Suppressor macrophage treated with lipopolysaccharide for 4 hours (primary cell): ENCODE measurements at regions not wholly inside any gene's neighbourhood (a gene's known extent, or its start where the extent isn't known, plus 50 kb on each side); places are given as distances from the start of the nearest gene placed in this dataset.

ENCODE experiments used
- DNase-seq: peaks from one replicate; pipeline ENCODE4 v3.0.0-alpha.2; 2020

GRCh38 chr13:107452833-107453232 lies 762.5 kb downstream of the LIG4 start:
- DNase-seq: no peak

- DNase-seq: no peak
These were observed 764.4 kb downstream of the LIG4 start for GRCh38 chr13:107450931-107451330.

GRCh38 chr13:107450431-107450830 lies 764.9 kb downstream of the LIG4 start:
- no peak for DNase-seq

GRCh38 chr13:107447591-107447990 lies 767.7 kb downstream of the LIG4 start:
- no peak for DNase-seq

GRCh38 chr13:107441279-107441678 lies 774.1 kb downstream of the LIG4 start:
- DNase-seq: no peak

- DNase-seq: no peak
These were observed 777.1 kb downstream of the LIG4 start for GRCh38 chr13:107438251-107438650.

- no peak for DNase-seq
These were observed 781.0 kb downstream of the LIG4 start for GRCh38 chr13:107434347-107434746.

- no peak for DNase-seq
These were observed 787.8 kb downstream of the LIG4 start for GRCh38 chr13:107427536-107427935.

- DNase-seq: no peak
These were observed 792.9 kb downstream of the LIG4 start for GRCh38 chr13:107422421-107422820.

- no peak for DNase-seq
These were observed 793.4 kb downstream of the LIG4 start for GRCh38 chr13:107421951-107422350.

GRCh38 chr13:107421028-107421427 lies 794.3 kb downstream of the LIG4 start:
- no peak for DNase-seq

- no peak for DNase-seq
These were observed 802.3 kb downstream of the LIG4 start for GRCh38 chr13:107413005-107413404.

- DNase-seq: no peak
These were observed 808.3 kb downstream of the LIG4 start for GRCh38 chr13:107407074-107407473.

GRCh38 chr13:107395927-107396662 lies 819.2 kb downstream of the LIG4 start:
- DNase-seq: no peak

- DNase-seq: no peak
These were observed 823.1 kb downstream of the LIG4 start for GRCh38 chr13:107392205-107392604.

GRCh38 chr13:107387525-107387924 lies 819.6 kb upstream of the ARGLU1 start:
- DNase-seq: no peak

- DNase-seq: no peak
These were observed 811.6 kb upstream of the ARGLU1 start for GRCh38 chr13:107379407-107380155.

- DNase-seq: no peak
These were observed 808.6 kb upstream of the ARGLU1 start for GRCh38 chr13:107376341-107377125.

GRCh38 chr13:107375701-107376340 lies 807.9 kb upstream of the ARGLU1 start:
- DNase-seq: no peak

GRCh38 chr13:107374038-107374437 lies 806.1 kb upstream of the ARGLU1 start:
- DNase-seq: no peak

- no peak for DNase-seq
These were observed 805.6 kb upstream of the ARGLU1 start for GRCh38 chr13:107373551-107373950.

- DNase-seq: no peak
These were observed 802.3 kb upstream of the ARGLU1 start for GRCh38 chr13:107370015-107370785.
